ENCODE measurements at regions not wholly inside any gene's neighbourhood (a gene's known extent, or its start where the extent isn't known, plus 50 kb on each side); places are given as distances from the start of the nearest gene placed in this dataset.

- no peak overlapping the region for H3K4me3 ChIP-seq (ENCODE audit: low read depth, low read length)
- no peak for DNase-seq (ENCODE audit: low read depth)
- no peak for TF ChIP-seq CTCF (IDR thresholded peaks at IDR 0.05; ENCODE audit: control insufficient read depth, extremely low read depth, insufficient read depth)
Observed at GRCh38 chr12:77120156-77121085, 55.1 kb upstream of the E2F7 start.

GRCh38 chr12:77118696-77119095 lies 53.3 kb upstream of the E2F7 start:
- H3K4me3 ChIP-seq (ENCODE audit: low read depth, low read length): no peak overlapping the region
- TF ChIP-seq CTCF (IDR thresholded peaks at IDR 0.05; ENCODE audit: control insufficient read depth, extremely low read depth, insufficient read depth): no peak
- DNase-seq (ENCODE audit: low read depth): no peak

GRCh38 chr12:77116277-77116676 lies 50.9 kb upstream of the E2F7 start:
- no peak for TF ChIP-seq CTCF (IDR thresholded peaks at IDR 0.05; ENCODE audit: control insufficient read depth, extremely low read depth, insufficient read depth)
- H3K4me3 ChIP-seq (ENCODE audit: low read depth, low read length): no peak overlapping the region
- no peak for DNase-seq (ENCODE audit: low read depth)

GRCh38 chr12:77115471-77115870 lies 50.1 kb upstream of the E2F7 start:
- DNase-seq (ENCODE audit: low read depth): no peak
- TF ChIP-seq CTCF (IDR thresholded peaks at IDR 0.05; ENCODE audit: control insufficient read depth, extremely low read depth, insufficient read depth): no peak
- no peak overlapping the region for H3K4me3 ChIP-seq (ENCODE audit: low read depth, low read length)

All from LNCaP clone FGC (cell line).